GM11168 (cell line): ENCODE measurements at regions not wholly inside any gene's neighbourhood (a gene's known extent, or its start where the extent isn't known, plus 50 kb on each side); places are given as distances from the start of the nearest gene placed in this dataset.
"Not testable (repeated sequence)": the region's sequence is repeated elsewhere in the genome, so short reads cannot be mapped to it uniquely, and the experiment has no call there.

ENCODE experiments used
- in situ Hi-C: fragments of 300-500 bp; cut with MboI; formaldehyde crosslinking; loops from one replicate; pipeline ENCODE4 v1.12.0; 2022; ENCODE audit warnings: low sequenced_read_pairs; ENCODE audit not compliant: unreplicated experiment

DNA sequence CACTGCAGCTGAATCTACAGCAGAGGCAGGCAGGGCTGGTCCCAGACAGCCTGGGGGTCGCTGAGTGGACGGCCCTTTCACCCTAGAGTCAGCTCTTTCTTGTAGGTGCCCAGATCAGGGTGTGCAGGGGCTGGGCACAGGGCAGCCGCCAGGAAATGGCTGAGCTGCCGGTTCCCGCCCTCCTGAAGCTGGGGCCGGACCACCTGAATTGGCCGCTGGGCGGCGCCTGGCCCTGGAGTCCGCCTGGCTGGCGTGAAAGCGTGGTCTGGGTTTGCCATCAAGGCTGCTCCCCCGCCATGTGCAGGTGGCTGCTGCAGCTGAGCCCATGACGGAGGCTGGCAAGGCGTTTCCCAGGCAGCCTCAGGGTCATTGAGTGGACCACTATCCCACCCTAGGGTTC, 85.7 kb downstream of the POTEM start:
- in situ Hi-C loops: not testable (repeated sequence)

DNA sequence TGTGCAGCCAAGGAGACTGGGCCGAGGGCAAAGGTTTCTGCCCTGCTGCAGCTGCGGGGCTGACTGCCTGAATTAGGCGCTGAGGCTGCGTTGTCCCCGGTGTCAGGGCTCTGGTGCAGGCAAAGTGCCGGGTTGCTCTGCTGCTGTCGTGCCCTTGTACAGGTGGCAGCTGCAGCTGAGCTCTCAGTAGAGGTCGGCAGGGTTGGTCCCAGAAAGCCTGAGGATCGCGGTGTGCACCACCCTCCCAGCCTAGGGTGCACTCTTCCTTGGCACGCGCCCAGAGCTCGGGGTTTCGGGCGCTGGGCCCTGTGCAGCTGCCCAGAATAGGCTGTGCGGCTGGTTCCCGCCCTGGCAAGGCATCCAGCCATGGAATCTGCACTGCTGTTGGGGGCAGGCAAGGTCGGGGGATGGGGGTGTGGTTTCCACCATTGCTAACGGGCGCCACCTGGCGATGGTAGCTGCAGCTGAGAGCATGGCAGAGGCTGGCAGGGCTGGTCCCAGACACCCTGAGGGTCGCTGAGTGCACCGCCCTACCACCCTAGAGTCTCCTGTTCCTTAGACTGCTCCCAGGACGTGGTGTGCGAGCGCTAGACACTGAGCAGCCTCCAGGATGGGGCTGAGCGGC, 86.3 kb downstream of the POTEM start:
- in situ Hi-C loops: not testable (repeated sequence)

DNA sequence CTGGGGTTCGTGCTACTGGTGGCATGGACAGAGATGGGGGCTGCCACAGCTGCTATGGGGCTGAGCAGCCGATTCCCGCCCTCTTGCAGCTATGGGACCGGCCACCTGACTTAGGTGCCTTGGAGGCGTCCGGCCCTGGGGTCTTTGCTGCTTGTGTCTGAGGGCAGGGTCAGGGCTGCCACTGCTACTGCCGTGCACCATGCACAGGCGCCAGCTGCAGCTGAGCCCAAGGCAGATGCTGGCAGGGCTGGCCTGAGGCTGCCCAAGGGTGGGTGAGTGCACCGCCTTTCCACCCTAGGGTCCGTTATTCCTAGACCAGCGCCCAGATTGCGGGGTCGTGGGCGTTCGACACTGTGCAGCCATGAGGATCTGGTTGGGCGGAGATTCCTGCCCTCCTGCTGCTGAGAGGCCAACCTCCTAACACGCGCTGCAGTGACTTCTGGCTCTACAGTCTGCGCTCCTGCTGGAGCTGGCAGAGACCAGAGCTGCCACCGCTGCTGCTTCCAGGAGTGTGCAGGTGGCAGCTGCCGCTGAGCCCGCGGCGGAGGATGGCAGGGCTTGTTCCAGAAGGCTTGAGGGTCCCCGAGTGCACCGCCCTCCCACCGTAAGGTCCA, 87.0 kb downstream of the POTEM start:
- in situ Hi-C loops: not testable (repeated sequence)

DNA sequence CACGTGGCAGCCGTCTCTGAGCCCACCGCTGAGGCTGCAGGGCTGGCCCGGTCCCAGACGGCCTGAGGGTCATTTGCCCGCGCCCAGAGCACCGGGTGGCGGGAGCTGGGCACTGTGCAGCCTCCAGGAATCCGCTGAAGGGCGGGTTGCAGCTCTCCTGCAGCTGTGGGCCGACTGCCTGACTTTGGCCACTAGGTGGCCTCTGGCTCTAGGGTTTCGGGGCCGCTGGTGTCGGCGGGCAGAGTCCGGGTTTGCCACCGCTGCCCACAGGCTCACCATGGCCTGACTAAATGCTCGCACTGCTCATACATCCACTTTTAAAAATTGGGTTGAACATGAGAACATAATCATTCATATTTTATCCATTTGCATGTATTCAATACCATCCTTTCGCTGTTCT, 87.7 kb downstream of the POTEM start:
- in situ Hi-C loops: not testable (repeated sequence)

DNA sequence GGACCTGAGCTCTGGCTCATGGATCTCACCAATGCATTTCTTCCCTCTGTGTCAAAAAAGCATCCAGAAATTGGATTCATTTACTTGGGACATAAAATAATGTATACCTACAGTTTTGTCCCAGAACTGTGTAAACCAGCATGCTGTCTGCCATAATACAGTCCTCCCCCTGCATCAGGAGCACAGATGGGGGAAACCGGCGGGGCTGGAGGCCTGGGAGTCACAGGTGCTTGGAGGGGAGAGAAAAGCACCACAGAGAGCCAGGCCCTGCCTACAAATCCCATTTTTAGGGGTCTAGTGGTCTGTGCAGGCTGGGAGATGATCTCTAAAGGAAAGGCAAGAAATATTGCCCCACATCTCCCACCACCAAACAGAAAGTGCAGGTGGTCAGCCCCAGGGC, 91.8 kb downstream of the POTEM start:
- in situ Hi-C loops: not testable (repeated sequence)

DNA sequence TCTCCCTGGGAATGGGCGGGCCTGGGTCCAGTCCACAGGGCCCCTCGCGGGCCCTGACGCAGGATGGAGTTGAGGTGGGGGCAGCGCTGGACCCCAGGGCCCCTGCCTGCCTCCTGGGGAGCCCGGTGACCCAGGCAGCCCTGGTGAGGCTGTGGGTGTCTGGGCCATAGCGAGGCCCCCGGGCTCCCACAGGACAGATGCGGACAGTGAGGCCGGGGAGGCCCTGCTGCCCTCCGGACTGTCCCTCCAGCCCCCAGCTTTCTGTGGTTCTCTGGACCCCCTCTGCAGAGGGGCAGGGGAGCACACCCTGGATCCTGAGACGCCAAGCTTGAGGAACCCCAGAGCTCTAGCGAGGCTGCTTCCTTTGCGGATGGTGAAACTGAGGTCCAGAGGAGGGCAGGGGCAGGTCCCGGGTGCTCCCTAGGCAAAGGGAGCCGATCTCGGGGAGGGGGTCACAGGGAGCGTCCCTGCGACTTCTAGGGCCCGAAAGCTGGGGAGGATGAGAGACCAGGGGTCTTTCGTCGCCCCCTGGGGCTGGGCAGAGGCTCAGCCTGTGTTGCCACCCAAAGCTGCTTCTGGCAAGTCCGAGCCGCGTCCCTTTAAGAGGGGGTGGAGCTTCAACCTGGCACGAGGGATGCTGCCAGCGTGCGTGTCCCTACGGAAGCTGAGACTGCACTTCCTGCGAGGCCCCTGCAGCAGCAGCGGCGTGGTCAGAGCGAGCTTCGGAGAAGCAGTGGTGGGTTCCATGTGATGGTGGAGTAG, 94.6 kb downstream of the POTEM start:
- in situ Hi-C loops: not testable (repeated sequence)

DNA sequence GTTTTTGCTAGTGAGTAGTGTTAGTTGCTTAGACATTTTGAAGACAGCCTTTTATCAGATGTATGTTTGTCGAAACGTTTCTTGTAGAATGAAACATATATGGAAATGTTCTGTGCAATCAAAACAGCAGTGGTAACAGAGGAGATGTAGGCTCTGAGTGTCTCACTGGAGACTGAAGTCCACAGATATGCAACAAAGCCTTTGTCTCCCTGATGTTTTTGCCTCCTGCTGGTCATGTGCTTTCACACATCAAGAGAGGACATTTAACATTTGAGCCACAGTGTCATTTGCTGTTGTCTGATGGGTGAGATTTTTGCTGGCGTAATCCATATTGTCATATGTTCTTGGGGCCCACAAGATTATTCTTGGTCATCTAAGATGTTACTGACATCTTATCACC, 101.7 kb downstream of the POTEM start:
- in situ Hi-C loops: not testable (repeated sequence)

DNA sequence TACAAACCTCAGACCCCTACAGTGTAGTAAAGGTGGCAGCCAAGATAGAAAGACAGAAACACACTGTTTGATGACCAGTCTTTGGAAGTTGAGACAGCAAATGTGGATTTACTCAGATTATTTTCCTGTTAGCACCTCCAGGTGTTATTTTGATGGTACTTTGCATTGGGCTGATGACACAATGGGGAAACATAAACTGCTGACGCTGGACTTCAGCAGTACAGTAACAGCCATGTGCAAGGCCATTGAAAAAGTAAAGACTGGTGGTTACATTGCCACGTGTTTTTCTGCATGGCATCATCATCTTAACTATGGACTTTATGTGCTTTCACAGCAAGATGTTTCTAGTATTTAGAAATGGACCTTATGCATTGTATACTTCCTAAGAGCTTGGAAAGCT, 105.3 kb downstream of the POTEM start:
- in situ Hi-C loops: not testable (repeated sequence)

DNA sequence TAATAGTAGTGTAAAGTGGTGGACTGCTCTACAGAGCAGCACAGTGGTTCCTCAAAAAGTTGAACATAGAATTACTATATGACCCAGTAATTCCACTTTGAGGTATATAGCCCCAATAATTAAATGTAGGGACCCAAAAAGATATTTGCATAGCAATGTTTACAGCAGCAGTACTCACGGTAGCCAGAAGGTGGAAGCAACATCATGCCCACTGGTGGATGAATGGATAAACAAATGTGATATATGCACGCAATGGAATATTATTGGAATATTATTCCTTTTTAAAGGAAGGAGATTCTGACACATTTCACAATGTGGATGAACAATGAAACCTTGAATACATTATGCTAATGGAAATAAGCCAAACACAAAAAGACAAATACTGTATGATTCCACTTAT, 121.4 kb downstream of the POTEM start:
- in situ Hi-C loops: loop anchor here (25.0 kb wide), 1 partner anchor 224 kb away; no protein-coding TSS in a partner anchor

DNA sequence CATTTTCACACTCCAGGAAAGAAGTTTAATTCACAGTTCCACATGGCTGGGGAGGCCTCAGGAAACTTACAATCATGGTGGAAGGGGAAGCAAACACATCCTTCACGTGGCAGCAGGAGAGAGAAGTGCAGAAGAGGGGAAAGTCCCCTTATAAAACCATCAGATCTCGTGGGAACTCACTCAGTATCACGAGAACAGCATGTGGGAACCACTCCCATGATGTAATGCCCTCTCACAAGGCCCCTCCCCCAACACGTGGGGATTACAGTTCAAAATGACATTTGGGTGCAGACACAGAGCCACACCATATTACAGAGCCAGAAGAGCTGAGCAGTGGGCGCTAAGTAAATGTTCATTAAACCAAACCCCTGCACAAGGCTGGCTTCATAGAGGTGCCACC, 126.0 kb downstream of the POTEM start:
- in situ Hi-C loops: loop anchor here (25.0 kb wide), 1 partner anchor 219 kb away; no protein-coding TSS in a partner anchor

DNA sequence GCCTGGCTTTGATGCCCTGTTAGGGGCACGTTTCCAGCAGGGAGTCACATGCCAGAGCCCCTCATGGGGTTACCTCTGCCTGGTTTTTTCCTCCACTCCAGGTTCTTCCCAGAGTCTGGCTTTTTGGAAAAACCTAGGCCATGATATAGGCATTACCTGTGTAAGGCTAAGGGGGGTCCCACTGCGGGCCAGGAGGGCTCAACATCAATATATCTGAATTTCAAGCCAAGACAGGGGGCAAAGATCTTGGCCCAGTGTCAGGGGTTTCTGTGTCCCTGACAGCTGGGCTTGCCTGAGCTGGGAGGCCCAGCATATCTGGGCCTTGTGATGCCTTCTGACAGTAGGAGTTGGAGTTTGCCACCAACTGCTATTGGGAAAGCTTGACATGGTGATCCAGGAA, 127.5 kb downstream of the POTEM start:
- in situ Hi-C loops: loop anchor here (25.0 kb wide), 1 partner anchor 218 kb away; no protein-coding TSS in a partner anchor

DNA sequence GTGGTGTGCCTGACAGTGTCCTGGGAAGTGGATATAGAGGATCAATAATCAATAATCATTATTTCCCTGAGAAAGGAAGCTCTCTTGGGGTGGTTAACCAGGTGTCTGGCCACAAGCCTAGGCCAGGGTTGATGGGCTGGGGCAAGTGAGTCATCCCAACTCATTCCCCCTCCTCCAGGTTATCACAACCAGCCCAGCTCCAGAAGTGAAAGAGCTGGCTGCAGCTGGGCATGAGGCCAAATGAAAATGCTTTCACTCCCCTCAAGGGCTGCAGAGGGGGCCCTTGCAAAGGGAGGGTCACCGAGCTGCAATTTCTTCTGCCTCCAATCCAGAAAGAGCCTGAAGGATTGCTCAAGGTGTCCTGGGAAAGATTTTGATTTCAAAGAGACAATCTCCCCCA, 127.9 kb downstream of the POTEM start:
- in situ Hi-C loops: loop anchor here (25.0 kb wide), 1 partner anchor 217 kb away; no protein-coding TSS in a partner anchor

DNA sequence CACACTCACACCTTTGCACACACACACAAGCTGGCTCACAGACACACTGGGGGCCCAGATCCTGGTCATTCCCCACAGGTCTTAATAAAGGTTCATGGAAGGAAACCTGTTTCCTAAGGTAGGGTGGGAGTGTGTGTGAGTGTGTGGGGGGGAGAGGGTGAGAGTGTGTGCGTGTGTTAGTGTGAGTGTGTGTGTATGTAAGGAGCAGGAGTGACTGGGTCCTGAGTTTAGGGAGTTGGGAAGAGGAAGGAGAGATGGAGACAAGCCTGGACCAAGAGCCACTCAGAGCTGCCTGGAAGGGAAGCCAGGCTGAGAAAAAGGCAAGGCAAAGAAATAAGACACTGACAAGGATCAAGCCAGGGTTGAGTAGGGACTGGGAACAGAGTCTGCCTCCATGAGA, 129.2 kb downstream of the POTEM start:
- in situ Hi-C loops: loop anchor here (25.0 kb wide), 1 partner anchor 216 kb away; no protein-coding TSS in a partner anchor

DNA sequence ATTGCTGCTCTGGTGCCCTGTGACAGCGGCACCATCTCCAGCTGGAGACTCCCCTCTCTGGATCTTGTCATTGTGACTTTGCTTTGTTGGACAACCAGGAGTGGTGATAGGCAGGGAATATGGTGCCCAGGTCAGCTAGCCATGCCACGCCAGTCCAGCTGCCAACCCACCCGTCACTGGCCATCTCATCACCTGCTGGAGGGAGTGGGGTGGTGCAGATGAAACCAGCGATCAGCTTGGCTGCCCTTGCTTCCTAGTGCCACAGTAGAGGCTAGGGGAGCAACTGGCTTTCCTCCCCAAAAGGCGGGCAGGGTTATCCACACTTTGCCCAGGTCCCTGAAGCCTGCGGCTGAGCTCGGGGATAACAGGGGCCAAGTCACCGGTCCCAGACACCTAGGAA, 129.6 kb downstream of the POTEM start:
- in situ Hi-C loops: loop anchor here (25.0 kb wide), 1 partner anchor 215 kb away; no protein-coding TSS in a partner anchor

DNA sequence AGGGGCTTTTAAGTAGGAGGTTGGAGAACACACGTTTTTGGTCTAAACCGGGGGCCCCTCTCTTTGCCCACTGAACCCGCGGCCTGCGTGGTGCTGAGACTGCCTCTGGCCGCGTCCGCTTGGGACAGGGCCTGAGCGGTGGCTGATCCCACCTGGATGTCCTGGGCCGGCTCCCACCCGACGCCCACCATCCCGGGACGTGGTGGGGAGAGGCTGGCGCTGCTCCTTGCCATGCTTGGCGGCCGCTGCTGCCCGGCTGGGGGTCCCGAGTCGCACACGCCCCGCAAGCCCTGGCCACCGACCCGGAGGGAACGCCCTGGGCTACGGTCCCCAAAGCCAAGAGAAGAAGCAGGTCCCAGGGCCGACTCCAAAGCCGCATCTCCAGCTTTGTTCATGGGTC, 130.1 kb downstream of the POTEM start:
- in situ Hi-C loops: loop anchor here (25.0 kb wide), 1 partner anchor 215 kb away; no protein-coding TSS in a partner anchor

DNA sequence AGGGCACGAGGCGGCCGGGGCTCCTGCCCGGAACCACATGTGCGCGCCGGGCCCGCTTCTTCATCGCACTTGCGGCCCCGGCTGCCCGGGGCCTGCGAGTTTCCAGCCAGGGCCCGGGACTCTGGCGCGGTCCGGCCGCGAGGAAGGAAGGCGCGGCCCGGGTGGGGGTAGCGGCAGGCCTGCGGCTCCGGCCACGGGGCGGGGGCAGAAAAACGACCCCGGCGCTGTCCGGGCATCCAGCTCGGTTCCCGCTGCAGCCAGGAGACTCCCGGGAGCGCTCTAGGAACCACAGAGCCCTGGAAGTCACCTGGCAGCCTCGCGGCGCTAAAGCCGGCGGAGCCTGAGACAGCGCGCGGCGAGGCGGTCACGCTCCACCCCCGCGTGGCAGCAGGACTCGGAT, 130.5 kb downstream of the POTEM start:
- in situ Hi-C loops: loop anchor here (25.0 kb wide), 1 partner anchor 215 kb away; no protein-coding TSS in a partner anchor

DNA sequence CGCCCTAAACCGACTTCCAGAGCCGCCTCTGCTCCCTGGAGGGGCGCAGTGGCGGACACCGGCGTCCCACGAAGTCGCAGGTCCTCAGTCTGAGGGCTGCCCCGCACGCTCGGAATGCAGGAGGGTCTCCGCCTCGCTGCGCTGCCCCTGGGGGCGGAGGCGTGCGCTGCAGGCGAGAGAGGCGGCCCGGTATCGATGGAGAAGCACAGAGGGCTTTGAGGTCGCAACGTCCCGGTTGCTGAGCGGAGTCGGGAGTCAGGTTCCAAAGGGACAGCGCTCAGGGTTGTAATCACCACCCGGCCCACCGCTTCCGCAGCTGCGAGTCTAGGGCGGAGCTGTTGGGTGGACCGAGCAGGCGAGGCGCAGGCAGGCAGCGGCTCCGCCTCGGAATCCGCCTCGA, 131.0 kb downstream of the POTEM start:
- in situ Hi-C loops: loop anchor here (25.0 kb wide), 1 partner anchor 214 kb away; no protein-coding TSS in a partner anchor

DNA sequence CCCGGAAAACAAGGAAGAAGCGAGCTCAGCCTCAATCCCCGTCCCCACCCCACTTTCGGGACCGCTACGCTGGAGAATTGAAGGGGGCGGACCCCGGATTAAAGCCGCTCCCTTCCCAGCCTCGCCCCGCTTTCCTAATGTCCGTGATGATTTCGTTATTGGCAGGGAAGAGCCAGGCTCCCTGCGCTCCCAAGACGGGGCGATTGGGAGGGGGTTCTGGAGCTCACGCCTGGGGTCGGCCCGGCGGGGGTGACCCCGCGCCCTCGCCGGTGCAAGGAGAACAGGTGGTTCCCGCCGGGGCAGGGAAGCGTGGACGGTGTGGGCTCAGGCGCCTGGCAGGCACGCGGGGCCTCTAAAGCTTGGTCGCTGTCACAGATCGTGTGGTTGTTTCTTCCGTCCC, 131.5 kb downstream of the POTEM start:
- in situ Hi-C loops: loop anchor here (25.0 kb wide), 1 partner anchor 214 kb away; no protein-coding TSS in a partner anchor

DNA sequence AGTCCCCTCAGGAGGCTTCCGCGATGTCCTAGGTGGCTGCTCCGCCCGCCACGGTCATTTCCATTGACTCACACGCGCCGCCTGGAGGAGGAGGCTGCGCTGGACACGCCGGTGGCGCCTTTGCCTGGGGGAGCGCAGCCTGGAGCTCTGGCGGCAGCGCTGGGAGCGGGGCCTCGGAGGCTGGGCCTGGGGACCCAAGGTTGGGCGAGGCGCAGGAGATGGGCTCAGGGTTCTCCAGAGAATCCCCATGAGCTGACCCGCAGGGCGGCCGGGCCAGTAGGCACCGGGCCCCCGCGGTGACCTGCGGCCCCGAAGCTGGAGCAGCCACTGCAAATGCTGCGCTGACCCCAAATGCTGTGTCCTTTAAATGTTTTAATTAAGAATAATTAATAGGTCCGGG, 132.1 kb downstream of the POTEM start:
- in situ Hi-C loops: loop anchor here (25.0 kb wide), 1 partner anchor 213 kb away; no protein-coding TSS in a partner anchor

DNA sequence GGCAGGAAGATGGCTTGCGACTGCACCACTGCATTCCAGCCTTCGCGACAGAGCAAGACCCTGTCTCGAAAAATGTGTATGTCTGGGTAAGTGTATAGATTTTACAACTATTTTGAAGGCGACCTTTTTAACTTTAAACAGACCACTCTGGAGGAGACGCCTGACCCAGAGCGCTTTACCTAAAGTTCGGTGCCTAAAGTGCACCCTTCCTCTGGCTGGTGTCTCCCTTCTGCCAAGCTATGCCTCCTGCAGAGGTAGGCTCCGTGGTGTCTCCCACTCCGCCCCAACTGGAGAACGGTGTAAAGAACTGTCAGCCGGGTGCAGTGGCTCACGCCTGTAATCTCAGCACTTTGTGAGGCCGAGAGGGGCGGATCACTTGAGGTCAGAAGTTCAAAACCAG, 132.7 kb downstream of the POTEM start:
- in situ Hi-C loops: loop anchor here (25.0 kb wide), 1 partner anchor 212 kb away; no protein-coding TSS in a partner anchor

DNA sequence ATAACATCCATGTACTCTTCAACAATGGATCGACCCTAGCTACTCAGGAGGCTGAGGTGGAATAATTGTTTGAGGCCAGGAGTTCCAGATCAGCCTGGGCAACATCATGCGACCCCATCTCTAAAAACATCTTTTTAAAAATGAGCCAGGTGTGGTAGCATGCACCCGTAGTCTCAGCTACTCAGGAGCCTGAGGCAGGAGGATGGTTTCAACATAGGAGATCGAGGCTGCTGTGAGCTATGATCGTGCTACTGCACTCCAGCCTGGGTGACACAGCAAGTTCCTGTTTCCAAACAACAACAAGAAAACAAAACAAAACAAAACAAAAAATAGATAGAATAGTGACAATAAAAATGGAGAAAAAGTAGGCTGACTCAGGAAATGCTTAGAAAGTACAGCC, 138.3 kb downstream of the POTEM start:
- in situ Hi-C loops: not testable (repeated sequence)
